ENCODE measurements at regions not wholly inside any gene's neighbourhood (a gene's known extent, or its start where the extent isn't known, plus 50 kb on each side); places are given as distances from the start of the nearest gene placed in this dataset.

GRCh38 chr7:49321843-49322242 is 397.5 kb downstream of the CDC14C start:
- TF ChIP-seq EZH2 (IDR thresholded peaks at IDR 0.05) (no peak), POLR2AphosphoS5 (IDR thresholded peaks at IDR 0.05; ENCODE audit: borderline replicate concordance, low read depth, low read length) (no peak)
